ENCODE measurements at regions not wholly inside any gene's neighbourhood (a gene's known extent, or its start where the extent isn't known, plus 50 kb on each side); places are given as distances from the start of the nearest gene placed in this dataset.

- TF ChIP-seq CTCF (conservative IDR thresholded peaks at IDR 0.05; ENCODE audit: low read depth, low read length) (no peak), POLR2A (IDR thresholded peaks at IDR 0.05; ENCODE audit: low read depth, low read length) (no peak), ELK1 (IDR thresholded peaks at IDR 0.05; ENCODE audit: borderline replicate concordance, low read depth, low read length) (no peak), MAZ (IDR thresholded peaks at IDR 0.05; ENCODE audit: borderline replicate concordance, low read depth, low read length) (no peak), BHLHE40 (IDR thresholded peaks at IDR 0.05; ENCODE audit: low read depth, low read length) (no peak), RAD21 (IDR thresholded peaks at IDR 0.05; ENCODE audit: low read length) (no peak), FOS (IDR thresholded peaks at IDR 0.05; ENCODE audit: low read depth, low read length) (no peak), CEBPB (IDR thresholded peaks at IDR 0.05; ENCODE audit: low read depth, low read length) (no peak), MXI1 (IDR thresholded peaks at IDR 0.05; ENCODE audit: borderline replicate concordance, low read depth, low read length) (no peak), MAFK (IDR thresholded peaks at IDR 0.05; ENCODE audit: low read depth, low read length) (no peak), NFE2L2 (IDR thresholded peaks at IDR 0.05; ENCODE audit: low read depth, low read length) (no peak), USF2 (IDR thresholded peaks at IDR 0.05; ENCODE audit: low read depth, low read length) (no peak), RFX5 (IDR thresholded peaks at IDR 0.05; ENCODE audit: low read depth, low read length) (no peak)
Measured at GRCh38 chr10:112092519-112092918, 91.0 kb downstream of the GPAM start.
